BJ (cell line): ENCODE measurements at regions not wholly inside any gene's neighbourhood (a gene's known extent, or its start where the extent isn't known, plus 50 kb on each side); places are given as distances from the start of the nearest gene placed in this dataset.
A peak's percentile ranks its signal among the peaks of the same experiment; 100 is the strongest.

Experiments used
- CTCF ChIA-PET: fragments of 350-600 bp; formaldehyde crosslinking; extraction: SDS; loops from one replicate; lab custom pipeline; 2021; ENCODE audit warnings: antibody characterized with exemption, inconsistent platforms; lab: Yijun Ruan, JAX
- POLR2A ChIA-PET: fragments of 300-600 bp; sonication (Branson Sonifier 250); formaldehyde crosslinking; extraction: SDS; loops from one replicate; lab custom pipeline; 2021; ENCODE audit warnings: antibody characterized with exemption; lab: Charles Lee
- DNase-seq: peaks from one replicate; pipeline ENCODE4 v3.0.0-alpha.2; 2011; ENCODE audit warnings: low read depth
- H3K27me3 ChIP-seq: 2 replicates; pipeline ENCODE4 v1.6.0; 2011; ENCODE audit warnings: low read length; ENCODE audit not compliant: control insufficient read depth, insufficient read depth
- H3K36me3 ChIP-seq: 2 replicates; pipeline ENCODE4 v1.5.1; 2011; ENCODE audit warnings: low read length; ENCODE audit not compliant: control insufficient read depth, insufficient read depth
- H3K4me3 ChIP-seq: 2 replicates; pipeline ENCODE4 v1.5.1; 2011; ENCODE audit warnings: low read depth, mild to moderate bottlenecking, control low read depth, low read length
- CTCF ChIP-seq: IDR thresholded peaks from 2 replicates; pipeline ENCODE4 v1.5.1; 2011; ENCODE audit warnings: low read depth, mild to moderate bottlenecking, control low read depth, inconsistent platforms, low read length, moderate library complexity; ENCODE audit not compliant: insufficient read depth

GRCh38 chr14:23828616-23829015, 125.0 kb upstream of the DHRS4 start:
- POLR2A ChIA-PET = no interaction called here
- no peak for DNase-seq
- H3K36me3 ChIP-seq = no peaks in the 10 kb centered on the region
- CTCF ChIA-PET = interaction anchor here (1.2 kb wide), 1 partner anchor 196 kb away, joined by 4 read pairs; no protein-coding TSS in a partner anchor
- TF ChIP-seq CTCF = no peak
- H3K27me3 ChIP-seq = peaks cover 28% of the 10 kb centered on the region
- no peak overlapping the region for H3K4me3 ChIP-seq

GRCh38 chr14:23829736-23830471, 123.7 kb upstream of the DHRS4 start:
- TF ChIP-seq CTCF = no peak
- H3K27me3 ChIP-seq = peaks cover 30% of the 10 kb centered on the region
- ChIA-PET POLR2A (no interaction called here), CTCF (interaction anchor here (0.9 to 1.4 kb wide), 3 partner anchors 15 to 198 kb away, joined by 3 to 6 read pairs (median 3); no protein-coding TSS in a partner anchor)
- H3K36me3 ChIP-seq = no peaks in the 10 kb centered on the region
- H3K4me3 ChIP-seq = no peak overlapping the region
- DNase-seq = peak; percentile 82

- ChIA-PET POLR2A (no interaction called here), CTCF (no interaction called here)
- no peak overlapping the region for H3K4me3 ChIP-seq
- no peaks in the 10 kb centered on the region for H3K36me3 ChIP-seq
- no peak for TF ChIP-seq CTCF
- DNase-seq = no peak
- H3K27me3 ChIP-seq = peaks cover 21% of the 10 kb centered on the region
Measured at GRCh38 chr14:23831596-23831995, 122.0 kb upstream of the DHRS4 start.

GRCh38 chr14:23861666-23862065, 91.9 kb upstream of the DHRS4 start:
- Histone ChIP-seq H3K27me3 (no peaks in the 10 kb centered on the region), H3K36me3 (no peaks in the 10 kb centered on the region), H3K4me3 (no peak overlapping the region)
- no peak for DNase-seq
- no peak for TF ChIP-seq CTCF
- ChIA-PET POLR2A (no interaction called here), CTCF (interaction anchor here (0.9 kb wide), 1 partner anchor 229 kb away, joined by 3 read pairs; no protein-coding TSS in a partner anchor)

- H3K36me3 ChIP-seq = no peaks in the 10 kb centered on the region
- no peak for TF ChIP-seq CTCF
- CTCF ChIA-PET = interaction anchor here (0.6 kb wide), 1 partner anchor 787 kb away, joined by 3 read pairs; no protein-coding TSS in a partner anchor
- H3K4me3 ChIP-seq = no peak overlapping the region
- POLR2A ChIA-PET = no interaction called here
- DNase-seq = no peak
- no peaks in the 10 kb centered on the region for H3K27me3 ChIP-seq
Measured at GRCh38 chr14:23862513-23862912, 91.1 kb upstream of the DHRS4 start.
